Neuronal stem cell (in vitro differentiated cells): ENCODE measurements at regions not wholly inside any gene's neighbourhood (a gene's known extent, or its start where the extent isn't known, plus 50 kb on each side); places are given as distances from the start of the nearest gene placed in this dataset.

Experiments
- DNase-seq: peaks from one replicate; pipeline ENCODE4 v3.0.0-alpha.2; 2013; ENCODE audit warnings: low spot score
- H2AFZ ChIP-seq: one replicate; pipeline ENCODE4 v1.6.1; 2013; ENCODE audit warnings: mild to moderate bottlenecking, low read length, inconsistent platforms
- H2AK5ac ChIP-seq: 2 replicates; pipeline ENCODE4 v1.6.1; 2013; ENCODE audit warnings: low read depth, mild to moderate bottlenecking, inconsistent platforms, low read length, moderate library complexity, mixed read lengths
- H2BK120ac ChIP-seq: 2 replicates; pipeline ENCODE4 v1.6.1; 2013; ENCODE audit warnings: low read depth, mild to moderate bottlenecking, inconsistent platforms, low read length, moderate library complexity, mixed read lengths
- H2BK12ac ChIP-seq: one replicate; pipeline ENCODE4 v1.6.1; 2013; ENCODE audit warnings: low read length, inconsistent platforms
- H2BK15ac ChIP-seq: 2 replicates; pipeline ENCODE4 v1.6.1; 2013; ENCODE audit warnings: mild to moderate bottlenecking, low read length, inconsistent platforms, mixed read lengths
- H2BK5ac ChIP-seq: one replicate; pipeline ENCODE4 v1.6.1; 2013; ENCODE audit warnings: inconsistent platforms, mild to moderate bottlenecking, low read length, moderate library complexity
- H3K14ac ChIP-seq: one replicate; pipeline ENCODE4 v1.6.1; 2013; ENCODE audit warnings: low read length, inconsistent platforms
- H3K18ac ChIP-seq: 2 replicates; pipeline ENCODE4 v1.6.1; 2013; ENCODE audit warnings: low read length, inconsistent platforms
- H3K23ac ChIP-seq: 2 replicates; pipeline ENCODE4 v1.6.1; 2013; ENCODE audit warnings: low read depth, mild to moderate bottlenecking, mixed read lengths, low read length, inconsistent platforms; ENCODE audit not compliant: poor library complexity
- H3K27ac ChIP-seq: replicated peaks from 3 replicates; pipeline ENCODE4 v1.5.1; 2013; ENCODE audit warnings: low read length, inconsistent platforms
- H3K27me3 ChIP-seq, 3 experiments: 2 replicates each; pipeline ENCODE4 v1.6.1; 2013; ENCODE audit warnings: low read length in 3 of 3, mild to moderate bottlenecking in 2 of 3, inconsistent platforms in 1 of 3, low read depth in 1 of 3, mixed read lengths in 1 of 3, moderate library complexity in 1 of 3; ENCODE audit not compliant: control insufficient read depth in 3 of 3, insufficient read depth in 3 of 3
- H3K36me3 ChIP-seq, 2 donors: replicated peaks in 1 of 2; 2 replicates each; pipeline ENCODE4 v1.6.1; 2013; ENCODE audit warnings: low read length in 2 of 2; ENCODE audit not compliant: control insufficient read depth in 2 of 2, insufficient read depth in 2 of 2
- H3K4ac ChIP-seq: 2 replicates; pipeline ENCODE4 v1.6.1; 2013; ENCODE audit warnings: inconsistent platforms, mild to moderate bottlenecking, low read length, moderate library complexity
- H3K4me1 ChIP-seq, 2 donors: 1 replicate in 1 of 2; 2 replicates in 1 of 2; pipeline ENCODE4 v1.6.1; 2013; ENCODE audit warnings: low read length in 2 of 2, low read depth in 1 of 2; ENCODE audit not compliant: control insufficient read depth in 2 of 2, insufficient read depth in 1 of 2
- H3K4me2 ChIP-seq: one replicate; pipeline ENCODE4 v1.6.1; 2013; ENCODE audit warnings: mild to moderate bottlenecking, low read length, inconsistent platforms; ENCODE audit not compliant: insufficient read depth, poor library complexity, severe bottlenecking
- H3K4me3 ChIP-seq, 2 donors: 2 replicates each; pipeline ENCODE4 v1.5.1; 2013; ENCODE audit warnings: low read length in 2 of 2, mild to moderate bottlenecking in 2 of 2, inconsistent platforms in 1 of 2, moderate library complexity in 1 of 2
- H3K79me1 ChIP-seq: one replicate; pipeline ENCODE4 v1.6.1; 2013; ENCODE audit warnings: low read depth, mild to moderate bottlenecking, inconsistent platforms, low read length, moderate library complexity
- H3K9ac ChIP-seq: one replicate; pipeline ENCODE4 v1.6.1; 2013; ENCODE audit warnings: mild to moderate bottlenecking, low read depth, low read length, inconsistent platforms; ENCODE audit not compliant: poor library complexity
- H3K9me3 ChIP-seq, 2 donors: replicated peaks in 1 of 2; 2 replicates each; pipeline versions ENCODE3 to v1.6.1; 2013; ENCODE audit warnings: low read length in 2 of 2, mild to moderate bottlenecking in 2 of 2, inconsistent platforms in 1 of 2, low read depth in 1 of 2, mixed read lengths in 1 of 2, moderate library complexity in 1 of 2; ENCODE audit not compliant: control insufficient read depth in 2 of 2, insufficient read depth in 1 of 2
- H4K8ac ChIP-seq: one replicate; pipeline ENCODE4 v1.6.1; 2013; ENCODE audit warnings: low read depth, mild to moderate bottlenecking, inconsistent platforms, low read length, moderate library complexity
- H4K91ac ChIP-seq: one replicate; pipeline ENCODE4 v1.6.1; 2013; ENCODE audit warnings: low read length, low read depth, mild to moderate bottlenecking, inconsistent platforms; ENCODE audit not compliant: poor library complexity
- WGBS, 2 donors: extraction: QIAGEN DNeasy Blood & Tissue Kit; methylation state at CpG; one replicate each; pipeline ENCODE4 v1.1.7; 2013; ENCODE audit warnings: missing lambda C conversion rate in 2 of 2, mixed read lengths in 1 of 2; ENCODE audit not compliant: insufficient read length in 2 of 2, insufficient replicate concordance in 1 of 2; ENCODE audit errors: extremely low coverage in 2 of 2; 5-methylcytosine and 5-hydroxymethylcytosine counted together

- H2BK120ac ChIP-seq = no peak overlapping the region
- no peak overlapping the region for H3K23ac ChIP-seq
- H2BK15ac ChIP-seq = no peak overlapping the region
- no peaks in the 10 kb centered on the region for H3K36me3 ChIP-seq
- H2AK5ac ChIP-seq = no peak overlapping the region
- peaks cover 0 to 2% (median 0%) of the 10 kb centered on the region in 3 experiments for H3K27me3 ChIP-seq
- no peak overlapping the region for H3K4ac ChIP-seq
- no peak overlapping the region for H4K91ac ChIP-seq
- H3K4me2 ChIP-seq = no peak overlapping the region
- no peak overlapping the region for H3K4me3 ChIP-seq
- H3K27ac ChIP-seq = no peak overlapping the region
- no CpG with 5 or more reads among the region's 3 CpGs for WGBS, 2 donors
- no peak for DNase-seq
- no peak overlapping the region for H3K18ac ChIP-seq
- peaks cover 0 to 3% of the 10 kb centered on the region in 2 donors for H3K4me1 ChIP-seq
- H2AFZ ChIP-seq = peak overlapping the region; percentile 61
- no peak overlapping the region for H3K14ac ChIP-seq
- no peak overlapping the region for H2BK12ac ChIP-seq
- H4K8ac ChIP-seq = no peak overlapping the region
- no peak overlapping the region for H2BK5ac ChIP-seq
- H3K9me3 ChIP-seq = peaks cover 4 to 23% of the 10 kb centered on the region in 2 donors
- no peaks in the 10 kb centered on the region for H3K79me1 ChIP-seq
- H3K9ac ChIP-seq = no peak overlapping the region
Observed at GRCh38 chr10:33101392-33101787, 143.4 kb upstream of the ITGB1 start.

GRCh38 chr10:33100781-33101391 is 142.9 kb upstream of the ITGB1 start:
- Histone ChIP-seq H3K9me3 (peaks cover 4 to 21% of the 10 kb centered on the region in 2 donors), H3K23ac (no peak overlapping the region), H3K4ac (no peak overlapping the region), H3K27me3 (no peaks in the 10 kb centered on the region), H3K9ac (no peak overlapping the region), H2BK12ac (no peak overlapping the region), H3K27ac (no peak overlapping the region), H3K14ac (no peak overlapping the region), H2BK15ac (no peak overlapping the region), H3K4me3 (no peak overlapping the region), H2AFZ (peak overlapping the region; percentile 61), H3K79me1 (no peaks in the 10 kb centered on the region), H4K91ac (no peak overlapping the region), H2BK5ac (no peak overlapping the region), H2BK120ac (no peak overlapping the region), H2AK5ac (no peak overlapping the region), H3K4me2 (no peak overlapping the region), H3K18ac (no peak overlapping the region), H4K8ac (no peak overlapping the region), H3K4me1 (peaks cover 0 to 3% of the 10 kb centered on the region in 2 donors), H3K36me3 (no peaks in the 10 kb centered on the region)
- no peak for DNase-seq
- WGBS, 2 donors = no CpG with 5 or more reads among the region's 1 CpG

GRCh38 chr10:33099748-33100147 is 141.7 kb upstream of the ITGB1 start:
- no peak overlapping the region for H3K27ac ChIP-seq
- no peak overlapping the region for H3K23ac ChIP-seq
- H3K36me3 ChIP-seq = no peaks in the 10 kb centered on the region
- H3K4me1 ChIP-seq = peaks cover 0 to 3% of the 10 kb centered on the region in 2 donors
- no peak overlapping the region for H3K18ac ChIP-seq
- H3K4ac ChIP-seq = no peak overlapping the region
- no peak overlapping the region for H4K8ac ChIP-seq
- H4K91ac ChIP-seq = no peak overlapping the region
- peaks cover 4 to 19% of the 10 kb centered on the region in 2 donors for H3K9me3 ChIP-seq
- no peak overlapping the region for H3K4me2 ChIP-seq
- H3K9ac ChIP-seq = no peak overlapping the region
- H3K4me3 ChIP-seq = no peak overlapping the region
- H2BK12ac ChIP-seq = no peak overlapping the region
- H3K14ac ChIP-seq = no peak overlapping the region
- H3K27me3 ChIP-seq = no peaks in the 10 kb centered on the region
- H2AFZ ChIP-seq = no peak overlapping the region
- no CpG with 5 or more reads among the region's 1 CpG for WGBS, 2 donors
- no peak overlapping the region for H2BK15ac ChIP-seq
- H2BK5ac ChIP-seq = no peak overlapping the region
- H3K79me1 ChIP-seq = no peaks in the 10 kb centered on the region
- H2BK120ac ChIP-seq = no peak overlapping the region
- DNase-seq = no peak
- H2AK5ac ChIP-seq = no peak overlapping the region

- Histone ChIP-seq H2BK15ac (no peak overlapping the region), H2AK5ac (no peak overlapping the region), H3K14ac (no peak overlapping the region), H3K4me1 (peaks cover 0 to 3% of the 10 kb centered on the region in 2 donors), H2BK120ac (no peak overlapping the region), H3K23ac (no peak overlapping the region), H3K27me3 (no peaks in the 10 kb centered on the region), H3K9me3 (peaks cover 6 to 18% of the 10 kb centered on the region in 2 donors), H2AFZ (no peak overlapping the region), H4K91ac (no peak overlapping the region), H3K9ac (no peak overlapping the region), H3K4ac (no peak overlapping the region), H3K4me2 (no peak overlapping the region), H3K79me1 (no peaks in the 10 kb centered on the region), H3K36me3 (no peaks in the 10 kb centered on the region), H2BK12ac (no peak overlapping the region), H4K8ac (no peak overlapping the region), H3K27ac (no peak overlapping the region), H3K4me3 (no peak overlapping the region), H3K18ac (peak overlapping the region; percentile 71), H2BK5ac (no peak overlapping the region)
- WGBS, 2 donors = no CpG with 5 or more reads among the region's 4 CpGs
- DNase-seq = no peak
Observed at GRCh38 chr10:33098951-33099663, 141.1 kb upstream of the ITGB1 start.
